ENCODE measurements at regions not wholly inside any gene's neighbourhood (a gene's known extent, or its start where the extent isn't known, plus 50 kb on each side); places are given as distances from the start of the nearest gene placed in this dataset.

GRCh38 chr9:80552931-80553330 lies 981.2 kb downstream of the TLE4 start:
- BruUV-seq (replicated peaks): no TSS peak
- intact Hi-C loops (cut with micrococcal nuclease; ENCODE audit: unreplicated experiment): loop anchor here (10.0 kb wide), 1 partner anchor 48 kb away; no protein-coding TSS in a partner anchor
- H3K79me2 ChIP-seq (ENCODE audit: control insufficient read depth, insufficient read depth, low read length): no peaks in the 10 kb centered on the region
- whole genome bisulfite sequencing (ENCODE audit: insufficient coverage, insufficient replicate concordance, low lambda C conversion rate, missing lambda C conversion rate): 23% methylated on average over 6 of the region's 6 CpGs
- H3K27ac ChIP-seq (ENCODE audit: control insufficient read depth, insufficient read depth): no peak overlapping the region
- FAIRE-seq (no peak), ATAC-seq (no peak), DNase-seq (ENCODE audit: low read depth, low spot score) (no peak)
- SMC1A ChIA-PET (ENCODE audit: uncharacterized antibody, unreplicated experiment): no interaction called here
- POLR2A ChIA-PET: no interaction called here
- H3K9me3 ChIP-seq (replicated peaks; ENCODE audit: control insufficient read depth, insufficient read depth, low read length): no peaks in the 10 kb centered on the region
- no peak overlapping the region for H3K4me2 ChIP-seq (ENCODE audit: control insufficient read depth, insufficient read depth)
- H3K36me3 ChIP-seq (ENCODE audit: control insufficient read depth in 2 of 2, insufficient read depth in 2 of 2, low read length in 1 of 2): no peaks in the 10 kb centered on the region
- no peaks in the 10 kb centered on the region for H3K27me3 ChIP-seq (replicated peaks in 1 of 2; ENCODE audit: control insufficient read depth in 2 of 2, insufficient read depth in 2 of 2, low read length in 1 of 2)
- CTCF ChIA-PET: no interaction called here
- no peaks in the 10 kb centered on the region for H3K4me1 ChIP-seq (ENCODE audit: control insufficient read depth, insufficient read depth, low read length)
- H3K4me3 ChIP-seq: no peak overlapping the region
- in situ Hi-C loops (cut with MboI): no loop called here
- no peaks in the 10 kb centered on the region for H4K20me1 ChIP-seq (ENCODE audit: control insufficient read depth, insufficient read depth)
- RAD21 ChIA-PET (ENCODE audit: unreplicated experiment): no interaction called here
- no peak overlapping the region for H2AFZ ChIP-seq (ENCODE audit: control insufficient read depth, low read depth, low read length)
- no peak overlapping the region for H3K9ac ChIP-seq (ENCODE audit: control insufficient read depth, insufficient read depth, low read length)
- TF ChIP-seq MXI1 (IDR thresholded peaks at IDR 0.05; ENCODE audit: low read depth, low read length) (no peak), SMAD1 (IDR thresholded peaks at IDR 0.05; ENCODE audit: low read depth, partially characterized antibody) (no peak), PRDM15 (CRISPR knock-in tag; IDR thresholded peaks at IDR 0.05) (no peak), IRF3 (IDR thresholded peaks at IDR 0.05) (no peak), IKZF1 (conservative IDR thresholded peaks at IDR 0.05) (no peak), PKNOX1 (IDR thresholded peaks at IDR 0.05) (no peak), HCFC1 (IDR thresholded peaks at IDR 0.05; ENCODE audit: low read length) (no peak), YY1 (IDR thresholded peaks at IDR 0.05; ENCODE audit: low read depth, low read length) (no peak), ZBTB40 (IDR thresholded peaks at IDR 0.05; ENCODE audit: borderline replicate concordance) (no peak), ZNF687 (IDR thresholded peaks at IDR 0.05) (no peak), SREBF2 (IDR thresholded peaks at IDR 0.05; ENCODE audit: low read length) (no peak)

All from GM12878 (cell line).